GM12873 (cell line): ENCODE measurements at regions not wholly inside any gene's neighbourhood (a gene's known extent, or its start where the extent isn't known, plus 50 kb on each side); places are given as distances from the start of the nearest gene placed in this dataset.

Source experiments
- CTCF ChIP-seq: IDR thresholded peaks from 2 replicates; pipeline ENCODE4 v1.5.1; 2012; ENCODE audit warnings: low read depth, mild to moderate bottlenecking, moderate library complexity, low read length, control low read depth; ENCODE audit not compliant: insufficient read depth; ENCODE audit errors: missing control alignments

- TF ChIP-seq CTCF = no peak
These were observed 405.3 kb downstream of the RRAGC start for GRCh38 chr1:38454236-38454635.

- no peak for TF ChIP-seq CTCF
These were observed 405.7 kb upstream of the POU3F1 start for GRCh38 chr1:38452246-38452645.

- no peak for TF ChIP-seq CTCF
These were observed 405.0 kb upstream of the POU3F1 start for GRCh38 chr1:38451541-38451993.

GRCh38 chr1:38448893-38449292, 402.3 kb upstream of the POU3F1 start:
- TF ChIP-seq CTCF = no peak

- TF ChIP-seq CTCF = no peak
These were observed 400.3 kb upstream of the POU3F1 start for GRCh38 chr1:38446936-38447335.

- no peak for TF ChIP-seq CTCF
These were observed 398.3 kb upstream of the POU3F1 start for GRCh38 chr1:38444770-38445442.

GRCh38 chr1:38444311-38444710, 397.7 kb upstream of the POU3F1 start:
- no peak for TF ChIP-seq CTCF

GRCh38 chr1:38440402-38440801, 393.8 kb upstream of the POU3F1 start:
- no peak for TF ChIP-seq CTCF
